ENCODE measurements at regions not wholly inside any gene's neighbourhood (a gene's known extent, or its start where the extent isn't known, plus 50 kb on each side); places are given as distances from the start of the nearest gene placed in this dataset.

GRCh38 chr10:125289461-125289860 is 129.1 kb upstream of the CTBP2 start:
- no peak for DNase-seq (ENCODE audit: low spot score)
- TF ChIP-seq CTCF (IDR thresholded peaks at IDR 0.05; ENCODE audit: extremely low read depth, missing control alignments) = no peak

- DNase-seq (ENCODE audit: low spot score) = no peak
- TF ChIP-seq CTCF (IDR thresholded peaks at IDR 0.05; ENCODE audit: extremely low read depth, missing control alignments) = no peak
Observed at GRCh38 chr10:125284875-125285597, 124.7 kb upstream of the CTBP2 start.

- no peak for TF ChIP-seq CTCF (IDR thresholded peaks at IDR 0.05; ENCODE audit: extremely low read depth, missing control alignments)
Observed at GRCh38 chr10:125283836-125284614, 123.7 kb upstream of the CTBP2 start.

GRCh38 chr10:125283191-125283835 is 123.0 kb upstream of the CTBP2 start:
- no peak for DNase-seq (ENCODE audit: low spot score)
- TF ChIP-seq CTCF (IDR thresholded peaks at IDR 0.05; ENCODE audit: extremely low read depth, missing control alignments) = no peak

More at GRCh38 chr10:125283836-125284614, 123.7 kb upstream of the CTBP2 start:
- DNase-seq (ENCODE audit: low spot score) = no peak

GRCh38 chr10:125281091-125281490 is 120.7 kb upstream of the CTBP2 start:
- DNase-seq (ENCODE audit: low spot score) = no peak
- no peak for TF ChIP-seq CTCF (IDR thresholded peaks at IDR 0.05; ENCODE audit: extremely low read depth, missing control alignments)

- DNase-seq (ENCODE audit: low spot score) = no peak
- TF ChIP-seq CTCF (IDR thresholded peaks at IDR 0.05; ENCODE audit: extremely low read depth, missing control alignments) = no peak
Observed at GRCh38 chr10:125276133-125276532, 115.8 kb upstream of the CTBP2 start.

GRCh38 chr10:125274961-125275360 is 114.6 kb upstream of the CTBP2 start:
- no peak for TF ChIP-seq CTCF (IDR thresholded peaks at IDR 0.05; ENCODE audit: extremely low read depth, missing control alignments)
- DNase-seq (ENCODE audit: low spot score) = no peak

Measured in GM20000 (cell line).